Left ventricle myocardium superior (tissue), 1 donor: ENCODE measurements at regions not wholly inside any gene's neighbourhood (a gene's known extent, or its start where the extent isn't known, plus 50 kb on each side); places are given as distances from the start of the nearest gene placed in this dataset.
"Not testable (repeated sequence)": the region's sequence is repeated elsewhere in the genome, so short reads cannot be mapped to it uniquely, and the experiment has no call there.

Experiments
- ATAC-seq: fragments of 200-7000 bp; cut with Tn5 transposase; one replicate; pipeline ENCODE4 v1.9.1; 2020; ENCODE audit warnings: mild to moderate bottlenecking, moderate library complexity
- DNase-seq: peaks from one replicate; pipeline ENCODE4 v3.0.0-alpha.2; 2020
- intact Hi-C: fragments of 100-400 bp; cut with micrococcal nuclease; formaldehyde crosslinking; loops from one replicate; pipeline ENCODE4 v1.11.0; 2022
- donor health status: DM: no; HTN: yes; CAD: no; lungs with severe emphysema.

DNA sequence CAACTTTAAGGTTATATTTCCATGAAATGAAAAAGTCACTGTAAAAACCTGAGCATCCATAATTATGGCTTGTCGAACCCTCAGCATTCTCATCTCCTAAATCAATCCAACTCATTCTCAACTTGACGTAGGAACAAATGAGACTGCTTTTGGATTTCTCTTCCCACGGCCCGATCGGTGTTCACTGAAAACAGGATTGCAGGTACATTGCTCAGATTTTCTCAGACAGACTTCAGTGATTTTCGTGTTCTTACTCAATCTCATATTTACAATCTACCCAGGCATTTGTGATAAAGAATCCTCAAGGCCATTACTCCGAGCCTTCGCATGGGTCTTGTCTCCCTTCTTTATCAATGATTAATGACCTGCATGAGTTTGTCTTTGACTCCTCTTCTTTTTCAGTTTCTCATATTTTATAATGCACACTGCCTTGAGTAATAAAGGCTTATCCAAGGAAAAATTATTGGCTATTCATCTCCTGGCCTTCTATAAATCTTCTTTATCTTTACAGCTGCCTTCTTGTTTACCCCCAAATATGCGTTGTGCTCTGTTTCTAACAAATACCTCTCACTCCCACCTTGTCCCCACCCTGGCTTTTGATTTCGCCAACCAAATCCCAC lies 90.4 kb upstream of the MYO3A start:
- DNase-seq (no peak), ATAC-seq (no peak)
- intact Hi-C loops = no loop called here

GRCh38 chr10:25844716-25845115 lies 89.3 kb upstream of the MYO3A start:
- DNase-seq, ATAC-seq, intact Hi-C loops: not testable (repeated sequence)

DNA sequence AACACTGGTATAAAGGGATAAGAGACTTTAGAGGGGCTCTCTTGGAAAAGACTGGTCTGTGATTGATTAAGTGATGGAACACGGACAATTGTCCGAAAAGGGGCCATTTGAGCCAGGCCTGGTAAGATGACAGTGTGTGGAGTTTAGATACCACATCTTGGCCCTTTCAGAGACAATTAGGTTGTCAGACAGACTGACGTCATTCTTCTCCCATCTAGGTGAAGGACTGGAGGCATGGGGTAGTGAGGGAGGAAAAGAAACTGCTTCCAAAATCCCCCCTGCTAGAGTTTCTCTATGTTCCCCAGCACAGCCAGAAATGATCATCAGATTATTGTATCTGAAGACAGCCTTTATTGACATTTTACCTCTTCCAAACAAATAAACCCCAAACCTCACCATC lies 84.8 kb upstream of the MYO3A start:
- ATAC-seq (no peak), DNase-seq (no peak)
- intact Hi-C loops = no loop called here

GRCh38 chr10:25849988-25850387 lies 84.0 kb upstream of the MYO3A start:
- intact Hi-C loops = no loop called here
- ATAC-seq (no peak), DNase-seq (no peak)

- DNase-seq = no peak
- intact Hi-C loops = no loop called here
- ATAC-seq = no peak
Observed at GRCh38 chr10:25851548-25851947, 82.5 kb upstream of the MYO3A start.

- no peak for ATAC-seq
- intact Hi-C loops = no loop called here
Observed at GRCh38 chr10:25852364-25852941, 81.6 kb upstream of the MYO3A start.

DNA sequence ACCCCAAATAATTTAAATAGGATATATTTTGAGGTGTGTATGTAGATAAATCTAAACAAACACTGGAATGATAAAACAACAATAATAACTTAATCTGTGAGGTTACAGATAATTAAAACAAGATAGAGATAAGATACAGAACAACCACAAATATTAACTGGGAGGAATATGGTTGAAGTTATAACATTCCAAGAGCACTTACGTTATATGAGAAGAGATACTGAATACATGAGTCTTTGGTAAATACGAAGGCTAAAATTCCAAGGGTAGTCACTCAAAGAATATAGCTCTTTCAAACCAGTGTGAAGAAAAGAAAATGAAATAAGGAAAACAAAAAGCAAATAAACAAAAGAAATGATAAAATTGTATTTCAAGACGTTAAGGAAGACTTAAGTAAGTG lies 76.0 kb upstream of the MYO3A start:
- no peak for ATAC-seq
- intact Hi-C loops = no loop called here
- no peak for DNase-seq

More at GRCh38 chr10:25852364-25852941, 81.6 kb upstream of the MYO3A start:
- no peak for DNase-seq

- DNase-seq (no peak), ATAC-seq (no peak)
- intact Hi-C loops = no loop called here
Observed at GRCh38 chr10:25865267-25865666, 68.8 kb upstream of the MYO3A start.

GRCh38 chr10:25867321-25867720 lies 66.7 kb upstream of the MYO3A start:
- no peak for ATAC-seq
- intact Hi-C loops = no loop called here
- no peak for DNase-seq

DNA sequence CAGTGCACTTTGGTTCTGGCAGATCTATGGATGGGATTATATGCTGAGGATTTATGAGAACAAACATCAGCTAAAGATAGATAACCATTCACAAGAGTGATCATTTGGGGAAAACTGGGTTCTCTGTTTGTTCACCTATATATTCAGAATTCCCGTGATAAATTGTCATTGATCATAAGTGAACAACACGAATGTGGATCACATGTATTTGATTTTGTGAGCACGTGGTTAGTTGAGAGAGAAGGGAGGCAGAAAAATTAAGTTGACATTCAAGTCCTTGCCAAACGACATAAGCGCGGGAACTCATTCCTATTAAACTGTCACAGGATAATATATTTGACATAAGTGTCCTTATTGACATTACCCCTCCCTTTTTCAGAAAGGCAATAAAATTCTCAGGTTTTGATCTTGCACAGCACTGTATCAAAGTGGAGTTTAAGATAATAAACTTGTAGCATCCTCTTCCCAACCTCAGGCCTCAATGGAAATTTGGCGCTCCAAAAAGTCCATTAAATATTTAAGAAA lies 64.9 kb upstream of the MYO3A start:
- DNase-seq (no peak), ATAC-seq (no peak)
- intact Hi-C loops = no loop called here

DNA sequence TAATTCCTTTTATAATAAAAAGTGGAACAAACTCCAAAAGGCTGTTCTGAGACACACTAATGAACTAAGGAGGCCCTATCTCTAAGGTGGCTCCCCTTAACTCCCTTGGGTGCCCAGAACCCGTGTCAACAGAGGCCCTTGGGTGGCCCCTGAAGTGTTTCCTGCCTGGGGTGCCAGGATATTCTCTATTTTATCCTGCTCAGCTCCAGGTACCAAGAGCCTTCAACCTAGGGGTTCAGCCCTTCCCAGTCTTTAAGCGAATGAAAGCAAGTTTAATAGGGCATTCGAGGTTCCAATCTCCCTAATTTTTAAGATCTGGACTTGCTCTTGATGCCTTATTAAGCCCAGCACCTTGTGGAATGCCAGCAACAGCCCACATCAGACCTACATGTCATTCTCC lies 64.4 kb upstream of the MYO3A start:
- no peak for ATAC-seq
- DNase-seq = no peak
- intact Hi-C loops = no loop called here

GRCh38 chr10:25874402-25874801 lies 59.6 kb upstream of the MYO3A start:
- DNase-seq, ATAC-seq, intact Hi-C loops: not testable (repeated sequence)

DNA sequence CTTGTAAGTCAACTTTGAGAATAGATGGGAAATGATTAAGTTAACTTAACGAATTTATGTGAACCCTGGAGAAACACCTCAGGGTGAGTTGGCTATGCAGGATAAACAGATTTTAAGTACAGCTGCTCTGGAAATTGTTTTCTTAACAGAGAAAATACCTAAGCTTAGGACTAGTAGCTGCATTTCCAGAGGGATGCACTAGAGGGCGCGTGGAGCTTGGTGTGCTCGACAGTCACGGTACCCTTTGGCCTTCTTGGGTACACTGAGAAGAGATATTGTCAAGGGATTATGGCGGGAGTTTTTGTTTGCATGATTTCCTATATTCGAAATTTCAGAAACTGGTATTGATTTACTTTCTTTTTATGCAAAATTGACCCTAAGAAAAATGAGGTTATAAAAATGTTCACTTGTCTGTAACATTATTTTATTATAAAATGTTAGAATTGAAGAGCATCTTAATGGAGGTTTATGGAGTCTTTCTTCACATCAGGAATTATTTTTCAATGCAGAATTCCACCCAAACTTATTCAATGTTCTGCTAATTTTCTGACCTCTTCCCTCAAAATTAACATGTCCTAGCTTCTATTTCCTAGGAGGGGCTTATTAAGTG lies 58.4 kb upstream of the MYO3A start:
- intact Hi-C loops = loop anchor here (5.0 kb wide), 1 partner anchor 682 kb away; no protein-coding TSS in a partner anchor
- peak; percentile 68 for DNase-seq
- no peak for ATAC-seq

GRCh38 chr10:25877296-25877695 lies 56.7 kb upstream of the MYO3A start:
- ATAC-seq (no peak), DNase-seq (no peak)
- intact Hi-C loops = loop anchor here (5.0 kb wide), 1 partner anchor 680 kb away; no protein-coding TSS in a partner anchor
